Endothelial cell of umbilical vein (primary cell): ENCODE measurements at regions not wholly inside any gene's neighbourhood (a gene's known extent, or its start where the extent isn't known, plus 50 kb on each side); places are given as distances from the start of the nearest gene placed in this dataset.

Experiments used
- CTCF ChIP-seq, 2 donors: IDR thresholded peaks; 1 replicate in 1 of 2; 2 replicates in 1 of 2; pipeline ENCODE4 v1.5.1; 2011; ENCODE audit warnings: low read length in 2 of 2, mild to moderate bottlenecking in 2 of 2, moderate library complexity in 2 of 2, control low read depth in 1 of 2, inconsistent platforms in 1 of 2, low read depth in 1 of 2; ENCODE audit not compliant: insufficient read depth in 1 of 2; ENCODE audit errors: extremely low read depth in 1 of 2
- POLR2A ChIP-seq: IDR thresholded peaks from 2 replicates; pipeline ENCODE4 v1.6.1; 2012; ENCODE audit warnings: low read depth, mild to moderate bottlenecking, control low read depth, low read length

GRCh38 chr16:79468631-79469030 is 131.9 kb downstream of the MAF start:
- no peak for TF ChIP-seq CTCF (IDR thresholded peaks at IDR 0.05; ENCODE audit: extremely low read depth in 1 of 2, insufficient read depth in 1 of 2, low read depth in 1 of 2, low read length in 2 of 2)
- TF ChIP-seq POLR2A, result no peak
